Ovary (tissue), 7 donors: ENCODE measurements at regions not wholly inside any gene's neighbourhood (a gene's known extent, or its start where the extent isn't known, plus 50 kb on each side); places are given as distances from the start of the nearest gene placed in this dataset.

Source experiments
- DNase-seq, 5 donors: peaks; one replicate each; pipeline ENCODE4 v3.0.0-alpha.2; 2019 to 2020
- H3K27ac ChIP-seq, 2 donors: fragments of 200-600 bp; one replicate each; pipeline versions ENCODE4 v1.5.1 to v1.8.0; 2019 to 2022
- H3K27me3 ChIP-seq: fragments of 200-600 bp; one replicate; pipeline ENCODE4 v1.8.0; 2022
- H3K36me3 ChIP-seq: fragments of 200-600 bp; sonication (generic); one replicate; pipeline ENCODE4 v1.5.1; 2019
- H3K4me1 ChIP-seq: one replicate; pipeline ENCODE4 v1.8.1; 2013; ENCODE audit warnings: mild to moderate bottlenecking, moderate library complexity; ENCODE audit not compliant: insufficient read depth
- H3K4me3 ChIP-seq: fragments of 200-600 bp; sonication (generic); one replicate; pipeline ENCODE4 v1.5.1; 2017
- H3K9me3 ChIP-seq, 2 donors: fragments of 200-600 bp in 1 of 2; sonication (generic) in 1 of 2; one replicate each; pipeline versions ENCODE4 v1.5.1 to v1.8.1; 2013 to 2019; ENCODE audit warnings: mild to moderate bottlenecking in 1 of 2, moderate library complexity in 1 of 2
- CTCF ChIP-seq, 3 donors: fragments of 450-650 bp in 2 of 3; fragments of 200-600 bp in 1 of 3; IDR thresholded peaks; one replicate each; pipeline versions ENCODE4 v1.5.1 to v1.8.0; 2016 to 2022; ENCODE audit warnings: antibody characterized with exemption in 3 of 3, mild to moderate bottlenecking in 1 of 3
- EP300 ChIP-seq: sonication (generic); formaldehyde crosslinking; IDR thresholded peaks from one replicate; pipeline ENCODE4 v1.6.1; 2017; ENCODE audit warnings: antibody characterized with exemption
- POLR2A ChIP-seq: fragments of 450-650 bp; IDR thresholded peaks from one replicate; pipeline ENCODE4 v1.6.1; 2017; ENCODE audit warnings: antibody characterized with exemption, mild to moderate bottlenecking, moderate library complexity
- WGBS, 3 donors: extraction: QIAGEN DNeasy Blood & Tissue Kit in 1 of 3; methylation state at CpG; one replicate each; pipeline versions ENCODE4 v1.1.5 to v1.1.7; 2013 to 2017; 5-methylcytosine and 5-hydroxymethylcytosine counted together
- intact Hi-C, 4 donors: fragments of 100-400 bp; cut with DNase I; formaldehyde crosslinking; loops; one replicate each; pipeline versions ENCODE4 v1.11.0 to v1.15.1; 2022 to 2023
- donor health status: DM: no; HTN: no; CAD: no; lungs with moderate emphysema.
- donor health status: DM: no; HTN: no; CAD: no.
- donor health status: Bipolar disorder and iron deficiency.
- donor health status: DM: no; HTN: no; CAD: no.
- donor health status: DM: yes; HTN: yes; CAD: no.

GRCh38 chrX:129145385-129145784 is 377.9 kb downstream of the SMARCA1 start:
- Histone ChIP-seq H3K27me3 (no peaks in the 10 kb centered on the region), H3K9me3 (no peaks in the 10 kb centered on the region), H3K4me1 (no peaks in the 10 kb centered on the region), H3K36me3 (no peaks in the 10 kb centered on the region), H3K27ac (no peak overlapping the region), H3K4me3 (no peak overlapping the region)
- WGBS, 3 donors = 46 to 54% (median 53%) methylated on average over 2 of the region's 2 CpGs
- TF ChIP-seq CTCF (IDR thresholded peaks at IDR 0.05) (no peak), POLR2A (no peak), EP300 (no peak)
- DNase-seq = no peak
- intact Hi-C loops = no loop called here

GRCh38 chrX:129144172-129145038 is 378.9 kb downstream of the SMARCA1 start:
- Histone ChIP-seq H3K27me3 (no peaks in the 10 kb centered on the region), H3K4me3 (no peak overlapping the region), H3K27ac (no peak overlapping the region), H3K4me1 (no peaks in the 10 kb centered on the region), H3K9me3 (no peaks in the 10 kb centered on the region), H3K36me3 (no peaks in the 10 kb centered on the region)
- WGBS, 3 donors = 45 to 53% (median 51%) methylated on average over 6 of the region's 6 CpGs
- no peak for TF ChIP-seq CTCF (IDR thresholded peaks at IDR 0.05)
- TF ChIP-seq EP300 = no peak
- no peak for TF ChIP-seq POLR2A
- no peak for DNase-seq
- intact Hi-C loops = no loop called here

GRCh38 chrX:129139837-129140598 is 383.3 kb downstream of the SMARCA1 start:
- Histone ChIP-seq H3K9me3 (no peaks in the 10 kb centered on the region), H3K27me3 (no peaks in the 10 kb centered on the region), H3K27ac (no peak overlapping the region), H3K4me1 (no peaks in the 10 kb centered on the region), H3K36me3 (no peaks in the 10 kb centered on the region), H3K4me3 (no peak overlapping the region)
- intact Hi-C loops = no loop called here
- TF ChIP-seq EP300 = no peak
- no peak for TF ChIP-seq CTCF (IDR thresholded peaks at IDR 0.05)
- no peak for DNase-seq

- Histone ChIP-seq H3K36me3 (no peaks in the 10 kb centered on the region), H3K27me3 (no peaks in the 10 kb centered on the region), H3K4me1 (no peaks in the 10 kb centered on the region), H3K27ac (no peak overlapping the region), H3K4me3 (no peak overlapping the region), H3K9me3 (no peaks in the 10 kb centered on the region)
- intact Hi-C loops = no loop called here
- WGBS, 3 donors = 71 to 73% (median 71%) methylated on average over 6 of the region's 6 CpGs
- DNase-seq = no peak
- TF ChIP-seq EP300 (no peak), POLR2A (no peak), CTCF (IDR thresholded peaks at IDR 0.05) (no peak)
These were observed 398.0 kb downstream of the SMARCA1 start for GRCh38 chrX:129125122-129125914.
